ENCODE measurements at regions not wholly inside any gene's neighbourhood (a gene's known extent, or its start where the extent isn't known, plus 50 kb on each side); places are given as distances from the start of the nearest gene placed in this dataset.

DNA sequence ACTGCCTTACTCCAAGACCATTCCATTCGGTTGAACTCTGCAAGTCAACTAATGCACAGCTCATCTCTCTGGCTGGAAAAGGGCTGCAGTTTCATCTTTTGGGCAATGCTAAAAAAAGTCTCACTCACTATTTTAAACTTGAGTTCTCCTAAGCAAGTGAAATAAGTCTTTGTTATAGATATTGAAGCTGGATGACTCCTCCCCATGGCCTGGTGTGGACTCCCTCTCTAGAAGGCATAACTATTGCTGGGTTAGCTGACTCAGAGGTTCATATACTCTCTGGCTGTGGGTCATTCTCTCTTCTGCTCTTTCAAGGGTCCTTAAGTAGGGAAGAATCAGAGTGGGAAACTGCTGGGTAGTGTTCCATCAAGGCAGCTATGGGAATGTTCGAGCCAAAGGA, 88.0 kb downstream of the XCL2 start:
- DNase-seq (ENCODE audit: low spot score): no peak

DNA sequence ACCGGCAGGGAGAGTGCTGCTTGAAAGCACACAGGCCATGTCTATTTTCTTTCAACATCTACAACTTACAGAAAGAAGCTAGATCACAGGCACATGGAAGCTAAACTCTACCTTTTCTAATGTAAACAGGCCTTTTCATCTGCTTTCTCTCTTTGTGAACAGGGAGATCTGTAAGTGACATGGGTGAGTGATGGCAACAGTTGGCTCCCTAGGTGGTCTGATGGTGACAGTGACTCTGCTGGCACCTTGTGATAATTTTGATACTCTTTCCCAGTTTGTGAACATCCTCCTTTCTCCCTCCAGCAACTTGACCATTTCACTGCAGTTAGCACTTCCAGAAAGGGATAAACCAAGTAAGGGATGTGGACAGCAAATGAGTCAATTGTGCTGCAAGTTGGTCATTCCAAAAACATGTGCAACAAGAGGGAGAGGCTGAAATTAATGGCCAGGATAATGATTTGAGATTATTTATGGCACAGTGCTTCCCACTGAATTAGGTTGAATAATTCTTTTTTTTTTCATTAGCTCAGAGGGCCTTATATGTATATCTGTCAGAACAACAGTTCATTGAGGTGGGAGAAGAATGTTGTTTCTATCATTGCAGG, 89.5 kb downstream of the XCL2 start:
- no peak for DNase-seq (ENCODE audit: low spot score)

DNA sequence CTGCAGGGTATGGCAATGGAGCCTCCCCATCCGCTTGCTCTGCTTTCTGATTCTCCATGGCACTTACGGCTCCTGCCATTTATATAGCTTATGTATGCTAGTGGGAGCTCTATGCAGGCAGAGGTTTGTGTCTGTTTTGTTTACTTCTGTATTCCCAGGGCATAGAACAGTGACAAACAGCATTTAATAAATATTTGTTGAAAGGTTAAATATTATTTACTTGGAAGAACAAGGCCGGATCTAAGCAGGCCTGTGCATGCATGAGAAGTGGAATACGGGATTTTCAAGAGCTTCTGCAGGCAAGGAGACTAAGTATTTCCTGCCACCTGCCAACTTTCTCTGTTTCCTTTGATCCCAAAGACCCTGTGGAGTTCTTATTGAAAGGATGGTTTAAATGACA, 90.7 kb downstream of the XCL2 start:
- DNase-seq (ENCODE audit: low spot score): no peak

DNA sequence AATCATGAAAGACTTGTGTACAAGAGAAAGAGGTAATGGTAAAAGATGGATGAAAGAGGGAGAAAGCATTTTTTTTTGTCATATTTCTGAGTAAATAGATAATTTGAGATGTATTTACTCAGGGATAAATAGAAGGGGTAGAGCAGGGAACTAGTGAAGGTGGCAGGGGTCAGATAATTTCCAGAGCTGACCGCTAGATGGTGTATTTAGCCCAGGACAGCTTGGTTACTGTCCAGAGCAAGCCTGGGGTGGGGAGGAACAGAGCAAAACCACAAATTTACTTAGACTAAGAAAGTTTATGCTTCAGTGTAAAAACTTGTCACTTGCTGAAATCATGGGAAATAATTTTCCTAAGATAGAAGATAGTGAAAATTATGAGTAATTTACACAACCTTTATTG, 91.5 kb downstream of the XCL2 start:
- DNase-seq (ENCODE audit: low spot score): no peak

DNA sequence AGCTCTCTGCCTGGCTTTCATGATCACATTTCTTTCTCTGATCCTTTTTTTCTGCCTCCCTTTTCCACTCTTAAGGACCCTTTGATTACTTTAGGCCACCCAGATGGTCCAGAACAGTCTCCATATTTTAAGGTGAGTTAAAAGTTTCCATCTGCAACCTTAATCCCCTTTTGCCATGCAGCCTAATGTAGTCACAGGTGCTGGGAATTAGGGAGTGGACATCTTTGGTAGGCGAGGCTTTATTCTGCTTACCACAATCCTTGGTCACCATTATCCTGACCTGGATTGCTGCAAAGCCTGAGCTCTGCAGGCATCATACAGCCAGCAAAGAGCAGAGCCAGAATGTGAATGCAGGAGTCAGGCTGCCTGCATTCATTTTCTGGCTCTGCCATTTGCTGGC, 95.9 kb downstream of the XCL2 start:
- DNase-seq (ENCODE audit: low spot score): no peak

DNA sequence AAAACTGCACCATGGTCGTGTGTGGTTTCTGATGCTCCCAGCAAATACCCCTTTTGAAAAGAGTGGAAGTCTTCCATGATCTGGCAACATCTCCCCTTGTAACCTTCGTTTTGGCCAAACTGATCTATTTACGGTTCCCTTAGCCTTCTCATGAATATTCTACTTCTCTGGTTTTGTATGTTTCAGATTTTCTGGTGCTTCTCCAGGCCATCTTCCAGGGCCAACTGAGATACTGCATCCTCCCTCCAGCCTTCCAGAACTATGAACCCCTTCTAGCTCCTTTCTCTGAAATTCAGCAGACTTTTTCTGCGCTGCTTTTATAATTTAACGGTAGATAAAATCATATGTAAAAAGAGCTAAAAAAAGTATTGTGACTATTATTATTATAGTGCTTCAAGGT, 97.7 kb downstream of the XCL2 start:
- DNase-seq (ENCODE audit: low spot score): no peak

DNA sequence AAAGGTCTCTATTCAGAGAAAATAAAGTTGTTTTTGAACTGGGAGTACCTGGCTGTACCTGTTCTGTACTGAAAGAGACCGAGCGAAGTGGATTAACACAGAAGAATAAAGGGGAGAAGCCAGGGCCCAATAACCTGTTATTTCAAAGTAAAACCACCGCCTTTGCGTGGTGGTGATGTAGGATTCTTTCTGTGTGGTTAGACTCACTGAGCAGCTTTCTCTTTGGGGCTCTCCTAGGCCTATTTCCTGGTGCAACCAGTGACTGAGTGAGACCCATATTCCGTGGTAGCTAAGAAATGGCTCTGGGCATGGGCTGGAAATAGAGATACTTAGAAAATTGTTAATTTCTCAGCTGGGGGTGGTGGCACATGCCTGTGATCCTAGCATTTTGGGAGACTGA, 99.9 kb downstream of the XCL2 start:
- peak; percentile 48 for DNase-seq (ENCODE audit: low spot score)

GRCh38 chr1:168443356-168443755, 100.4 kb downstream of the XCL2 start:
- no peak for DNase-seq (ENCODE audit: low spot score)

DNA sequence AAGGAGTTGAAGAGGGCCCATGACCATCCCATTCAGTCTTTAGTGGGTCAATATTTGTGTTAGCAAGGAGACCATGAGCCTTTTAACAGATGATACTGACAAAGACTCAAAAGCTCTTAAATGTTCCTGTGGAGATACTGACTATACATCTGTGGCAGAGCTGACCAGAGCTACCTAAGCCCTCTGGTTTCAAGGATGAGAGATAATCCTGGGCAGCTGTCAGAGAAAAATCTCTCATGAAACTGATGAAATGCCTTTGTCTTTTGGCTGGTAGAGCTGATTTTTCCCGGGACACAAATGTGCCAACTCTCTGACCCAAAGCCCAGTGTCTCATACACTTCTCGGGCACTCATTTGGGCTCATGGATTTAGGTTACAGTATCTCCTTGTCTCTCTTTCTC, 100.9 kb downstream of the XCL2 start:
- no peak for DNase-seq (ENCODE audit: low spot score)

GRCh38 chr1:168441745-168442144, 102.1 kb downstream of the XCL2 start:
- no peak for DNase-seq (ENCODE audit: low spot score)

DNA sequence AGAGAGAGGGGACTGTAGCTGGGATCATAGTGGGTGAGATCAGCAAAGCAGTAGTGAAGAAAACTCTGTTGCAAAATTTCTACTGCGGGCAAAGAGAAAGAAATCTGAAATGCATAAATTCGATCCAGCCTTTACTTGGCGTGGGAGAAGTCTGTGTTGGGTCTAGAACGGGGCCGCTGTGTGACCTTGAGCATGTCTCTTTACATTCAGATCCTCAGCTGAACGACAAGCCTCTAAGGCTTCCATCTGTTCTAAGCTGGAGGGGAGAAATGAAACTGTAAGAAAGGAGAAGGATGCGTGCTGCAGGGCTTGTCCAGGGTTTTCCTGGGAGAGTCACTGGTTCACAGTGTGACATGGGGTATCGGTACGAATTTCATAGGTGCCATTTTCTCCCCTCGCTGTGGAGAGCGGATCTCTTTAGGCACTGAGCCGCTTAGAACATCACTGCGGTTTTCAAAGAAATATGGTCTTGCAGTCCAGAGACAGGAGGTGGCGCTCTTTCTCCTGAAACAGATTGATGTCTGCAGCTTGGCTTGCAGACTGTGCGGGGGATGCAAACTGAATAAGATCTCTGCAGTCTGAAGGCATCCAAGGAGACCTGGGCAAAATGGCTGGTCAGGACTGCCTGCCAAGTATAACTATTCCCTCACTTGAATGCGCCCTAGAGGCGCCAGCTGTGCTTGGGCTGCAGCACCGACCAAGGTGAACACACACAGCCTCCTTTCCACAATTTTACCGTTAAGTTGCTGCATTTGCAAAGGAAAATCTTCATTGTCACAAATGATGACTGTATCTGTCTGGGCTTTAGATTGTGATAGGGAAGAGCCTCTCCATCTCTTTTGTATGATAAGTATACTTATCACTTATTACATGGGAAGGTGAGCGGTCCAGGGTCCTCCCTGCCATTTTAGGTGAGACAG, 104.1 kb downstream of the XCL2 start:
- DNase-seq (ENCODE audit: low spot score): peak; percentile 90

- no peak for DNase-seq (ENCODE audit: low spot score)
These were observed 105.2 kb downstream of the XCL2 start for GRCh38 chr1:168438626-168439025.

- DNase-seq (ENCODE audit: low spot score): no peak
These were observed 106.0 kb downstream of the XCL2 start for GRCh38 chr1:168437821-168438220.

GRCh38 chr1:168435439-168435838, 108.4 kb downstream of the XCL2 start:
- no peak for DNase-seq (ENCODE audit: low spot score)

GRCh38 chr1:168433238-168433637, 110.6 kb downstream of the XCL2 start:
- no peak for DNase-seq (ENCODE audit: low spot score)

GRCh38 chr1:168431882-168432281, 111.9 kb downstream of the XCL2 start:
- no peak for DNase-seq (ENCODE audit: low spot score)

DNA sequence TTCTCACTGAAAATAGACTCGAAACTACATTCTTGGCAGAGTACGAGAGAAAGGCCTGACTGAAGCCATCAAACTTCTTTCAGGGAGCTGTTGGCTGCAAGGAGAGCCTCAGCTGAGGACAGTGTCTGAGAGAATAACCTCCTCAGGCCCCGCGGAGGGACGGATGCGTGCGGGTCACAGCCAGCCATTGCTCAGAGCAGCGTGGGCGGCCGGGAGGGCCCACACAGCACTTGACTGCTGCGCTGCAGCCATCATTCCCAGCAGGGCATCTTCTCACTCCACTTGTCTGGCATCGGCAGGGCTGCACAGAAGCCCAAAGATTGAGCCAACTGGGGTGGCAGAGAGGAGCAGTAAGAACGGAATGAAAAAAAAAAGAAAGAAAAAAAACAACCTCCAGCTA, 113.5 kb downstream of the XCL2 start:
- DNase-seq (ENCODE audit: low spot score): no peak

DNA sequence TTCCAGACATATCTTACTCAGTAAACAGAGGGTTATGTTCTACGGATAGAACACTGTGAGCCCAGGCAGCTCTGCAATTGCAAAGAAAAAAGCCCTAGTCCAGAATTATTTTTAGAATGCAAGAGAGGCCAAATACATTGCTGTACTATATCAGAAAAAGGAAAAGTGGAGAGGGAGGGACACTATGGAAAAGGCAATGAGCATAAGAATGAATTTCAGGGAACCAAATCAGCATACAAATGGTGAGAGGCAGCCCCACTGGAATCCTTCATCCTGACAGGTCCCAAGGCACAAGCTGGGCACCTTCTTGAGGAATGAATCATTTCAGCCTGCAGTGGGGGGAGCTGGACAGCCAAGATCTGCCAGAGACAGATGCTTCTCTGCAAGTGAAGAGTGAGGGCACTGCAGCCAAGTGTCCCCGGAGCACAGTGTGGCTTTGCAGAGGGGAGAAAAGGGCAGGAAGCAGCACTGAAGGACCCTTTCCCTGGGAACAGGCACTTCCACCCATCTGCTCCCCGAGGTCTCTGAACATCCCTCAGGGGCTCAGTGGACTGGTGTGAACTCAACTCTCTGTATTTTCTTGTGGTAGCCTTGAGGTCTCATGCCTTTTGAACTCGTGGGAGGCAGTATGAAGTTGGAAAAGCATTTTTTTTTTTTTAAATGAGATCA, 115.6 kb downstream of the XCL2 start:
- no peak for DNase-seq (ENCODE audit: low spot score)

GRCh38 chr1:168427051-168427450, 116.7 kb downstream of the XCL2 start:
- no peak for DNase-seq (ENCODE audit: low spot score)

GRCh38 chr1:168424281-168424680, 119.5 kb downstream of the XCL2 start:
- no peak for DNase-seq (ENCODE audit: low spot score)

GRCh38 chr1:168422203-168422847, 121.5 kb downstream of the XCL2 start:
- no peak for DNase-seq (ENCODE audit: low spot score)

- DNase-seq (ENCODE audit: low spot score): peak; percentile 77
These were observed 122.3 kb downstream of the XCL2 start for GRCh38 chr1:168421399-168422004.
